HG03175 (cell line): ENCODE measurements at regions not wholly inside any gene's neighbourhood (a gene's known extent, or its start where the extent isn't known, plus 50 kb on each side); places are given as distances from the start of the nearest gene placed in this dataset.

Experiments used
- ATAC-seq: cut with Tn5 transposase; IDR thresholded peaks from one replicate; pipeline ENCODE4 v1.9.1; 2021; ENCODE audit warnings: mild to moderate bottlenecking, moderate library complexity; ENCODE audit not compliant: unreplicated experiment

DNA sequence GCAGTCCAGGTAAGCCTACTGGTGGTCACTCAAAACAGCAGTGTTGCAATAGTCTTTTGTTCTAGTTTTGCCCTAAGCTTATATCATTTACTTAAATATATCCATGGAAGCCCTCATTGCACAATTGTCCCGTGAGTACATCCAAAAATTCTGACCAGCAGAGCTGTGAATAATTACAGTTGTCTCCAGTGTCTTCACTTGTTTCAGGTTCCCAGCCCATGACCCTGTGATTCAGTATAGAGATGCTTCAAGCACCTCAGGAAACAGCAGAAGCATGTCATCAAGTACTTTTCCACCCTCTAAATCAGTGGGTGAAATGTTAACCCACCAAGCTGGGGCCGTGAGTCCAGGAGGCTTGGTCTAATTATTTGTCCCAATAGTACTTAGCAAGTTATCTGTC is 214.9 kb upstream of the RPS6KA3 start:
- no peak for ATAC-seq

DNA sequence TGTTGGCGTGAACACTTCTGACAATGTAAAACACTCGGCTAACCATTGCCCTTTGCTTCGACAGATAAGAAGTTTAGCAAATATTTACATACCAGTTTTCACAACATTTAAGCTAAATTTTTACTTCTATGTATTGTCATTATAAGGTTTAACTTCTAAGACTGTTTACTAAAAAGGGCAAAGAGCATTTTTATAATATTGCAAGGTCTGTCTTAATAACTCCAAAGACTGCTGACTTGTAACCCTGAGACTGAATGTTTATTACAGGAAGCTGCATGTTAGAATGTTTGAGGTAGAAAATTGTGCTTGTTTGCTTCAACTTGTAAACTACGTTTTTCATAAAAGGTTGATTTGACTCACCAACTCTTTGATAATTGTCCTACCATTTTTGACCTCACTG is 213.2 kb upstream of the RPS6KA3 start:
- no peak for ATAC-seq

GRCh38 chrX:20479048-20479447 is 212.3 kb upstream of the RPS6KA3 start:
- no peak for ATAC-seq

- no peak for ATAC-seq
Measured at GRCh38 chrX:20477836-20478524, 211.3 kb upstream of the RPS6KA3 start.

- ATAC-seq, result no peak
Measured at GRCh38 chrX:20477219-20477618, 210.5 kb upstream of the RPS6KA3 start.

DNA sequence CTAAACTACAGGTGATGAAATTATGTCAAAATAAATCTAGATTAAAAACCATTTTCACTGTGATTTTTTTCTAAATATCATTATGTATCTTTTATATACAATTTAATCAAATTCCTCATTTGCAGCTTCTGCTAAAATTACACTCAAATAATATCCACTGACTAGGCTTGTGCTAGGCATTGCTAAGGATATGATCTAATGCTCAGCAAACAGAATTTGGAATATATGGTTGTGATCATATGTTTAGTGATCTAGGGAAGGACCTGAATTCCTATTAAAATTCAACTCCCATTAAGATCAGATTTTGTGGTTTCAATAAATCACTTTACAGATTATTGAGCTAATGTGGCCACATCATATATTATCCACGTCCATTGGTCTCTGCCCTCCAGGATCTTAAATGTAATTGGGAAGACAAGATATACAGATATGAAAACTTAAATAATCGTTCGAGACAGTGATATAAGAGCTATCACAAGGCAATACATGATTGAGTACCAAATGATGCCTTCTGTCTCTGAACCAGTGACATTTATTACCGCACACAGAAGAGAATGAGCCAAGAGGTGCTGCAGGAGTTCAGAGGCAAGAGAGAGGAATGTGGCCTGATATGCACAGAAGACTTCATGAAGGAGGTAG is 206.0 kb upstream of the RPS6KA3 start:
- no peak for ATAC-seq

DNA sequence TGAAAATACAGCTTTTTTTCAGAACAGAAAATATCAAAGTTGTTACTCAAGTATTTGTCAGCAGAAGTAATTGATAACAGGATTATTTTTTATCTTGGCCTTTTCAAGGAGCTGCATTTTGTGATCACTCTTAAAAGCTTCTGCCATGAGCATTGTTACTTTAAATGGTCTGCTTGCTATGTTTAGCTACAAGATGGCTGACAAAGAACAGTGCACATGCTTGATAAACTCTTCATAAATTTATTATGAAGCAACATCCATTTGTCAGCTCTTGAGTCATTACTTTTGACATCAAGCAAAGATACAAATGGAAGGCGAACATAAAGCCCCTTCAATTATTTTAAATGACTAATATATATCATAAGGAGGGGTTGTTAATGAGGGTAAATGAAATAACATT is 205.4 kb upstream of the RPS6KA3 start:
- no peak for ATAC-seq

DNA sequence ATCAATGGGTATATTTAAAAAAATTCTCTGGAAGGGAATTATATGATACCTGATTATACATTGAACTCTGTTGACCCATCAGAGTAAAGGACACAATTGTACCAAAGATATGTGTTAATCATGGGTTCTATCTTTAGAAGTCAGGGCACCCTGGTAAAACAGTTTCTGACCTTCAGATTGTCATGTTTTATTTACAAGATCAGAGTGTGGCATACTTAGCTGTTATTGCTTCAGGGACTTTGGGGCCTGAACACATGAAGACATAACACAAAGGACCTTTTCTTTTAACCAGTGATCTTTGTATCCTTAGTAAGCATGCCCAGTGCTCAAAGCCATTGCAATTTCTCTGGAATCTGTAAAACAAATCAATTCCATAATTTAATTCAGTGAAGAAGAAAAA is 204.8 kb upstream of the RPS6KA3 start:
- ATAC-seq, result no peak

DNA sequence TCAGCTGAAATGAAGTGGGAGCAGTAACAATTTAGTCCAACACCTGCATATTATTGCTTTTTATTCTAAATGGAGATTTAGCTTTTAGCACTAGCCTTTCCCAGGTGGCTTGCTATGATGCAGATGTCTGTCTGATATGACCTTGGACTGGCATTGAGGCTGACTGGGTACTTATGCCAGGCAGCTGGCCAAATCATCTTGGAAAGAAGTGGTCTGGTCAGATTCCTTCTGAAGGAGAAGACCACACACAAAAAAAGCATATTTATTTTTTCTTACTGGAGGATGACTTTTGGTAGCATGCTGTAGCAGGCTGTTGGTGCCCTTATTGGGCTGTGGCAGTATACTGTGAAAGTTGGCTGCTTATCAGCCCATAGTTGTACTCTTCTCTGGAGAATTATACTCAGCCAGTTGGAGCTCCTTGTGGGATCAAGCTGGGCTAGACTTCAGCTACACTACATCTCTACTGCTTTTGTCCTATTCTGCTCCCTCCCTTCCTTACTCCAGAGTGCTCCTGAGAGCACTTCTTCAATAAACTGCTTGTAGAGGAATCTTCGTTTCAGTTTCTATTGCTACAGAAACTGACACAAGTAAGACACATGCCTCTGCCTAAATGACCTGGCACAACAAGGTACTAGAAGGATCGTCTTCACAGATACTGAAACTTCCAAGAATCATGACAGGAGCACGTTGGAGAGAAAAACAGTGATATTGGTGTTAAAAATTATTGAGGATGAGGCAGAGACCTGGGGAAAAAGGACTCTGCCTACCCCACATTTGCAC is 196.8 kb upstream of the RPS6KA3 start:
- peak; percentile 42 for ATAC-seq

DNA sequence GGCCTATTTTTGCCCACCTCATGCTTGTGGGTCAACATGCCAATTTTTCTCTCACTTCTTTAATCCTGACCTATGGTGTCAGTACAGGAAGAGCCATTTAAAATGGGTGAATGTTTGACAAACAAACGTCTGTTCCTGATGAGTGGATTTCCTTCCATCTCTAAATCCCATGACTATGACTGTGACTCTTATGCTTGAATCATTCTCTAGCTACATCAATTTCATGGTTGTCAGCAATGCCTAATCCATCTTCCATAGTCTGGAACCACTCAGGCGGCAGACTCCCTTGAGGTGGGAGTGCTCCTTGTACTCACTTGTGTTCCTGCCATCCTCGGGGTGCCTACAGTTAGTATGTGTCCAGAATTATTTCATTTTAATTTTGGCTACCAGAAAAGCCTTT is 194.9 kb upstream of the RPS6KA3 start:
- ATAC-seq, result no peak

DNA sequence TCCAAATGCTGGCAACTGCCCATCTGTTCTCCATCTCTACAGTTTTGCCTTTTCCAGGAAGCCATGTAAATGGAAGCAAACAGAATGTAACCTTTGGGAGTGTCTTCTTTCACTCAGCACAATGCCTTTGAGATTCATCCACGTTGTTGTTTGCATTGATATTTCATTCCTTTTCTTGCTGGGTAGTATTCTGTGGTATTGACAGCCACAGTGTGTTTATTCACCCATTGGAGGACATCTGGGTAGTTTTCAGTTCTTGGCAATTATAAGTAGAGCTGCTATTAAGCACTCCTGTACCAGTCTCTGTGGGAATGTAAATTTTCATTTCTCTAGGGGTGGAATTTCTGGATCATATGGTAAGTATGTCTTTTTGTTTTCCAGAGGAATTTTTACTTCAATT is 194.3 kb upstream of the RPS6KA3 start:
- ATAC-seq, result no peak

GRCh38 chrX:20459410-20460350 is 193.0 kb upstream of the RPS6KA3 start:
- no peak for ATAC-seq

GRCh38 chrX:20456971-20457370 is 190.3 kb upstream of the RPS6KA3 start:
- no peak for ATAC-seq

GRCh38 chrX:20455001-20455400 is 188.3 kb upstream of the RPS6KA3 start:
- no peak for ATAC-seq

DNA sequence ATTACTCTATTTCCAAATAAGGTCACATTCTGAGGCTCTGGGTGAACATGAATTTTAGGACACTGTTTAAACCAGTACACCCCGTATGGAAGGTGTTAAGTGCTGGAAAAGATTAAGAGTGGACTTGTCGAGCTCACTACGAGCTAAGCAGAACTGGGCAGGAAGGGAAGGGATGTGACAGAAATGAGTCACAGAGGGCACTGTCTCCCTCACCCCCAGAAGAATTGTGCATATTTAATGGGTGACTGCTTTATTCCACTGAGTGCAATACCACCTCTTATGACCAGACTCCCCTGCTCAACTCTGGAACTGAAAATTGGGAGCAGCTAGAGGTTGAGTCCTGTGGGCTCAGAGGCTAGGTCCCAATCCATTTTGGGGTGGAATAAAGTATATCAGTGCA is 187.4 kb upstream of the RPS6KA3 start:
- no peak for ATAC-seq

DNA sequence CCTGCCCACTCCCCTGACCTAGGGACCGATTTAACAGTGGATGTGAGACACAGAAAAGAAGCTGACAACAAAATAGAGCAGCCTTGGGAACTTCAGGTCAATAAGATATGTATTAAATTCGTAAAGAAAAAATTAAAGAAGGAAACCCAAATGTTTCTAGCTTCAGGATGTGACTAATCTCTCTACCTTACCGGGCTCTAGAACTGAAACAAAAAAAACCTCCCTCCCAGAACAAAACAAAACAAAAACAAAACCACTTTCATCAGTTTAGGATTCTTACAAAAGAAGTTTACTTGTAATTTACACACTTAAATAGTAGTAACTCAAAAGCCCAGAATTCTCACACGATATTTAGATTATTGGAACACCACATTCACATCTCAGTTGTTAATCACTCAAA is 185.8 kb upstream of the RPS6KA3 start:
- ATAC-seq, result peak; percentile 63

GRCh38 chrX:20451929-20452328 is 185.2 kb upstream of the RPS6KA3 start:
- ATAC-seq, result no peak

GRCh38 chrX:20445109-20445508 is 178.4 kb upstream of the RPS6KA3 start:
- ATAC-seq, result no peak

DNA sequence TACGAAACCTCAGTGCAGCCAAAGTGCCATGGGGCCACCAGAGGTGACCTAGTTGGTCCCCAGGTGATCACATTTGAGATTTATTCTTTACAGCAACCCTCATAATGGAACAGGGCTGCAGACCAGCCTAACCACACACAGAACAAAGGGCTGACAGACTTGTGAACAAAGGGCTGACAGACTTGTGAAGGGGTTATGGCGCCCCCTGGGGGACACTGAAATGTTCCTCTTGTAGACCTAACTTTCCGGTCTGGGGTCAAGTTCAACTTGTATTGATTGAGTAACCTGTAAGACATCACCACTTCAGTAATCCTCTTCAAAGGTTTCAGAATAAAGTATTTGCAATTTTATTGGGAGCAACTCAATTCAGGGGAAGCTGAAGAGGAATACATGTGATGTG is 175.9 kb upstream of the RPS6KA3 start:
- ATAC-seq, result peak; percentile 83

DNA sequence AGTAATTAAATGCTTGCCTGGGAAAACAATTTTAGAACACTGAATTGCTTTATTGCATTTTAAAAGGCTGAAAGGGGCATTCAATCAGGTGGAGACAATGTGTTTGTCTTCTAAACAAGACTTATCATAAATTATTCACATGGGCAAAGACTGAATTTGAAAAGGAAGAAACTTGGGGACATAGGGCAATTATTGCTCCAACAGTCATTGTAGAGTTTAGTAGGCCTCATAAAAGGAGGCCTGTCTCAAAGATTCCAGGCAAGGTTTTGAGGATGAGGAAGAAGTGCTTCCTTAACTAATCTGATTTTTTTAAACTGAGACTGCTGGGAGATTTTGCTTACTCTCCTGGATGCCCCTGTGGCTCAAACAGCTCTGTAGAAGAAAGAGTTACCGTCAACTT is 174.4 kb upstream of the RPS6KA3 start:
- ATAC-seq, result no peak
